Activated CD8-positive, alpha-beta memory T cell treated with anti-CD3 and anti-CD28 coated beads for 1 hour (primary cell): ENCODE measurements at regions not wholly inside any gene's neighbourhood (a gene's known extent, or its start where the extent isn't known, plus 50 kb on each side); places are given as distances from the start of the nearest gene placed in this dataset.
"Not testable (repeated sequence)": the region's sequence is repeated elsewhere in the genome, so short reads cannot be mapped to it uniquely, and the experiment has no call there.

Experiments
- DNase-seq, 2 donors: peaks; one replicate each; pipeline ENCODE4 v3.0.0-alpha.2; 2020; ENCODE audit warnings: low read depth in 1 of 2; ENCODE audit errors: extremely low read depth in 1 of 2

- no peak for DNase-seq
Observed at GRCh38 chr13:76630629-76631230, 255.5 kb downstream of the KCTD12 start.

- DNase-seq = no peak
Observed at GRCh38 chr13:76622315-76623040, 263.7 kb downstream of the KCTD12 start.

GRCh38 chr13:76621705-76622104, 264.5 kb downstream of the KCTD12 start:
- no peak for DNase-seq

- no peak for DNase-seq
Observed at GRCh38 chr13:76620036-76620435, 266.2 kb downstream of the KCTD12 start.

DNA sequence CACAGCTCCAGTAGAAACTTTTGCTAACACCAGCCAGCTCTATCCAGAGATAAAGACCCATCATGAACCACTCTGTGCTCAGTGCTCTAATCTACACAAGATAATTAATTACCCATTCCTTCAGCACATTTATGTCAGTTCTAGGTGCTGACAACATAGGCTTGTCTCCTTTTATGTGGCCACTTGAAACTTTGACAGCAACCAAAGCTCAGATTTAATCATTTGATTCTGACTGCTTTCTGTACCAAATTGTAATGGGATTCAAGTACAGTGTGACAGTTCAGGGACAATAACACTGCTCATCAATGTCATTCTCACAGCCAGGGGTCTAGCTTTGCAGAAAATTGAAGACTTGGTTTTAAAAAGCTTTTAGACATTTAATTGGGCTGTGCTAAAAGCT, 266.6 kb downstream of the KCTD12 start:
- no peak for DNase-seq

DNA sequence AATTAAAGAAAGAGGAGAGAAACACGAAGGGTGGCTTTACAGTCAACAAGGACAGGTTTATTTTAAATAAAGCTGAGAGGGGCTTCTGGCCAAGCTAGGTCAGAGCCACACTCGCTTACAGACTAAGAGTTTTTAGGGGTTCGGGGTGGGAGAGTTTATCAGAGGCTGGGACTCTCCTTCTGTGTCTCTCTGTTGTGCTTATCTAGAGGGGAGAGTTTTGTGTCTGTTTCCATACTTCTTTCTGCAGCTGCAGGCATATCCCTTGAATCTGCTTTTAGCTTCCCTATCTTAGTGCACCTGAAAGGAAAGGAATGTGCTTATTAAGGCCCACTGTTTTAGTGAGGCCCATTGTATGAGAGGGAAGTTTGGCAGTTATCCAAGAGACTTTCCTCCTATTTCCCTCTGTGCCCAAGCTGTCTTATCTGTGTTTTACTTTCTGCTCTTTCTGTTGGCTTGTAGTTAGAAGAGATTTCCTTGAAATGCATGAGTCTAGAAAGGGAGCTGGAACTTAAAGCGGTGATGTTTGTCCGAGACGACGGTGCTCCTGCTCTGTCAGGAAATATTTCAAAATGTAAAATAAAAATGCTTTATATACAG, 275.3 kb downstream of the KCTD12 start:
- DNase-seq = no peak

GRCh38 chr13:76609643-76610042, 276.6 kb downstream of the KCTD12 start:
- no peak for DNase-seq

- DNase-seq = no peak
Observed at GRCh38 chr13:76607866-76608265, 278.3 kb downstream of the KCTD12 start.

GRCh38 chr13:76600081-76600480, 286.1 kb downstream of the KCTD12 start:
- no peak for DNase-seq

DNA sequence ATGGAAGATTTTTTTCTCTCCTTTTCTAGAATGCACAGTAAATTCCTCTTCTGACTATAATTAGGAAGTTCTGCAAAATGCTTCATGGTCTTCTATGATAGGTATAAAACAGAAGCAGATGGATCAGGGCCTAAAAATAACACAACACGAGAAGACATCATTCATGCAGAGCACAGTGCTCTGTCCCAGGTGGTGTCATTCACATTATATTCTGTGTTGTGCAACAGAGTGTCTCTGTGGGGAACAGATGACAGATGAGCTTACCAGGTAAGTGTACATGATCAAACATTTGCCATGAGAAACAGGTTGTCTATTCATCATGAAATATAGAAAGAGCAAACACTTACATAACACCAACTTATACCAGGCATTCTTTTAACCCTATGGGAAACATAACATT, 288.3 kb downstream of the KCTD12 start:
- no peak for DNase-seq

- DNase-seq = no peak
Observed at GRCh38 chr13:76596216-76596615, 290.0 kb downstream of the KCTD12 start.

DNA sequence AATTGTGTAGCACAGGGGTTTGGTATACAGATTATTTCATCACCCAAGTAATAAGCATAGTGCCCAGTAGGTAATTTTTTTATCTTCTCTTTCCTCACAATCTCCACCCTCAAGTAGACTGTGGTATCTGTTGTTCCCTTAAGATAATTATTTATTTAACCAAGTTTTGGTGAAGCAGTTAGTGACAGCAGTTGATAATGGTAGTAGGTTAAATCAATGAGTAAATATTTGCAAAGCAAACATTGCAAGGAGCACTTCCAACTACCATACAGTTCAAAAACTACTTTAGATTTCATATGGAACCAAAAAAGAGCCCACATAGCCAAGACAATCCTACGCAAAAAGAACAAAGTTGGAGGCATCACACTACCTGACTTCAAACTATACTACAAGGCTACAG, 291.8 kb downstream of the KCTD12 start:
- no peak for DNase-seq

GRCh38 chr13:76586842-76587241, 299.4 kb downstream of the KCTD12 start:
- no peak for DNase-seq

GRCh38 chr13:76579701-76580100, 306.5 kb downstream of the KCTD12 start:
- no peak for DNase-seq

DNA sequence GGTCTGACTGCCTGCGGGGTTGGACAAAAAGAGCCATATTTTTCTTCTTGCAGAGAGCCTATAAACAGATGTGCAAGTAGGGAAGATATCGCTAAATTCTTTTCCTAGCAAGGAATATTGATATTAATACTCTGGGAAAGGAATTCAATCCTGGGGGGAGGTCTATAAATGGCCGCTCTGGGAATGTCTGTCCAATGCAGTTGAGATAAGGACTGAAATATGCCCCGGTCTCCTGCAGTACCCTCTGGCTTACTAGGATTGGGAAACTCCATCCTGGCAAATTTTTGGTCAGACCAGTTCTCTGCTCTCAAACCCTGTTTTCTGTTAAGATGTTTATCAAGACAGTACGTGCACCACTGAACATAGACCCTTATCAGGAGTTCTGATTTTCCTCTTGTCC, 310.6 kb downstream of the KCTD12 start:
- DNase-seq = not testable (repeated sequence)

DNA sequence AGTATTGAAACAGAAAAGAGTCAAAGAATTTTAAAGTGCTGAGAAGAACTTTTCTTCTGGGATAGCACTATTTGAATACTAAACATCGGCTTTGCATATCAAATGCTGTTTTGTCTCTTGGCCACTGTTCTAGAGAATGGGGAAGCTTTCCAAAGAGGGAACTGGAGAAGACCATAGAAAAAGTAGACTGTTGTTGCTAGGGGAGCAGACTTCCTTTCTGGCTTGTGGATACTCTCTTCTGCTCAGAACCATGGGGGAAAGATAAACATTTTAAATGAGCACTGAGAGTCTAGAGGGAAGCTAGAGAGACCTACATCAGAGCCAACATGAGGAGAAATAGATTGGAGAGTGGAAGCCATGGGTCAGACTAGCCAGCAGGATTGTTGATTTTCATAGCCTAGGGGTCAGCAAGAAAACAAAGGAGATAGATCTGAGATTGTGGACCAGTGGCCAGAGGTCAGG, 315.7 kb downstream of the KCTD12 start:
- DNase-seq = no peak

DNA sequence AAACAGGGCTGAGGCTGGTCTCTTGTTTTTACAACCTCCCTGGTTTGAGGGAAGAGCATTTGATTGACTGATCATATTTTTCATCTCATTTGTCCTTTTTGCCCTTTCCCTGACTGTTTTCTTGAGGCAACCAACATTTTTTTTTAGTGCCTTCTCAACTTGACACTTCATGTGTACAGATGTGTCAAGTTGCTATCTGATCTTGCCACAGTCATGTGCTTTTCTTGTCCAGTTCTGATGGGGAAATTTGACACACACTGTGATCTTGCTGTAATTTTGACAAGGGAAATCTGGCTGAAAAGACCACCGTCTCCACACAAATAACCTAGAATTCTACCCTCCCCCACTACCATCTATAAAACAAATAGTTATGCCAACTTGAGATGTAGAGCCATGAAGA, 329.6 kb downstream of the KCTD12 start:
- DNase-seq = no peak

GRCh38 chr13:76552807-76553206, 333.4 kb downstream of the KCTD12 start:
- DNase-seq = no peak

GRCh38 chr13:76552041-76552772, 334.0 kb downstream of the KCTD12 start:
- DNase-seq = no peak

GRCh38 chr13:76542176-76542575, 344.0 kb downstream of the KCTD12 start:
- no peak for DNase-seq

- no peak for DNase-seq
Observed at GRCh38 chr13:76538004-76538403, 348.2 kb downstream of the KCTD12 start.

DNA sequence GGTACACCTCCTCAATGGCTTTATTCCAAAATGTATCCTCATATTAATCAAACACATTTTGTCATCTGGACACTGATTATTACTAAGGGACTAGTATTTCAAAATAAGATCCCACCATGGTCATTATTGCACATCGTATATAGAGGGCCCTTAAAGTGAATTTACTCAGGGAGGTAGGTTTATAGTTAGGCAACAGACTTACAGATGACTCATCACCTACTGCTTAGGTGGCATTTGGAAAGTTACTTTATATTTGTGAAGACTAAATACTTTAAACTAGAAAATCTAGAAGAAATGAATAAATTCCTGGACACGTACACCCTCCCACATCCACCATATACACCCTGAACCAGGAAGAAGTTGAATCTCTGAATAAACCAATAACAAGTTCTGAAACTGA, 353.0 kb downstream of the KCTD12 start:
- DNase-seq = no peak
